Uterus (tissue), 2 donors: ENCODE measurements at regions not wholly inside any gene's neighbourhood (a gene's known extent, or its start where the extent isn't known, plus 50 kb on each side); places are given as distances from the start of the nearest gene placed in this dataset.

ENCODE experiments used
- CTCF ChIP-seq, 4 experiments: fragments of 200-600 bp in 2 of 4; fragments of 450-650 bp in 2 of 4; sonication (generic) in 2 of 4; IDR thresholded peaks; one replicate each; pipeline ENCODE4 v1.5.1; 2016 to 2019; ENCODE audit warnings: antibody characterized with exemption in 4 of 4, mild to moderate bottlenecking in 2 of 4, moderate library complexity in 1 of 4
- POLR2A ChIP-seq, 2 donors: fragments of 450-650 bp; IDR thresholded peaks; one replicate each; pipeline ENCODE4 v1.6.1; 2016; ENCODE audit warnings: antibody characterized with exemption in 2 of 2, mild to moderate bottlenecking in 1 of 2, moderate library complexity in 1 of 2

GRCh38 chr18:37958499-37958898 lies 392.9 kb upstream of the CELF4 start:
- no peak for TF ChIP-seq POLR2A (IDR thresholded peaks at IDR 0.05)
- no peak for TF ChIP-seq CTCF (IDR thresholded peaks at IDR 0.05)
